ENCODE measurements at regions not wholly inside any gene's neighbourhood (a gene's known extent, or its start where the extent isn't known, plus 50 kb on each side); places are given as distances from the start of the nearest gene placed in this dataset.

DNA sequence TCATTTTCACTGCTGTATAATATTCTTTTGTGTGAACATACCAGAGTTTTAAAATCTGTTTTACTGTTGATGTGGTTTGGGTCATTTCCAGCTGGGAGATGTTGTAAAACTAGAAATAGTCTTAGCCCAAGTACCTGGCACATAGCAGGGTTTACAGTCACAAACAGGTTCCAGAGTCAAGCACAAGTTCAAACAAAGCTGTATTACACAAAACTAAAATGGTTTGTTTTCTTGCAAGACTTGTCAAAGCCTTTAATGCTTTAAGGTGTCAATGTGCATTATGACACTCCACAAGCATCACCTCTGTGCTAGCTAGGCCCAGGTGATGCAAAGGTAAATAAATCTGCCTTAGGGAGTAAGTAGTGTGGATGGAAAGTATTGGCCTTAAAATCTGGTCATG, 379.1 kb downstream of the MN1 start:
- ChIA-PET POLR2A (no interaction called here), CTCF (no interaction called here)
- Histone ChIP-seq H2AFZ (ENCODE audit: insufficient read depth, low read depth, low read length, poor library complexity, severe bottlenecking) (no peak overlapping the region), H3K4me3 (ENCODE audit: control extremely low read depth in 1 of 5, extremely low read depth in 1 of 5, insufficient read depth in 1 of 5, low read depth in 2 of 5, low read length in 4 of 5) (no peak overlapping the region), H3K9ac (ENCODE audit: low read length) (no peak overlapping the region), H3K4me2 (replicated peaks; ENCODE audit: low read depth, low read length, poor library complexity, severe bottlenecking) (no peak overlapping the region), H3K9me3 (ENCODE audit: control extremely low read depth in 1 of 3, control insufficient read depth in 2 of 3, insufficient read depth in 1 of 3, low read length in 2 of 3) (peaks cover 0 to 3% (median 2%) of the 10 kb centered on the region in 3 donors), H3K4me1 (ENCODE audit: control insufficient read depth in 2 of 2, insufficient read depth in 2 of 2, low read length in 2 of 2) (no peaks in the 10 kb centered on the region), H3K36me3 (replicated peaks in 1 of 2; ENCODE audit: control extremely low read depth in 1 of 2, control insufficient read depth in 1 of 2, extremely low read depth in 1 of 2, insufficient read depth in 2 of 2, low read length in 1 of 2) (no peaks in the 10 kb centered on the region), H4K20me1 (ENCODE audit: control insufficient read depth, insufficient read depth, low read length, poor library complexity, severe bottlenecking) (no peaks in the 10 kb centered on the region), H3K27me3 (replicated peaks in 1 of 4; ENCODE audit: control extremely low read depth in 1 of 4, control insufficient read depth in 3 of 4, insufficient read depth in 4 of 4, low read length in 3 of 4) (peaks cover 0 to 4% (median 0%) of the 10 kb centered on the region in 4 experiments), H3K79me2 (ENCODE audit: control insufficient read depth, insufficient read depth, low read length) (no peaks in the 10 kb centered on the region), H3K27ac (ENCODE audit: low read length in 2 of 2) (no peak overlapping the region)
- Mint-ChIP-seq H3K27me3 (peaks cover 18% of the 10 kb centered on the region), H3K4me1 (no peaks in the 10 kb centered on the region), H3K27ac (no peak overlapping the region), H3K9me3 (ENCODE audit: insufficient read depth) (peaks cover under 1% of the 10 kb centered on the region), H3K4me3 (no peak overlapping the region)
- ATAC-seq (ENCODE audit: low read depth), result no peak
- no peak for TF ChIP-seq EZH2 (IDR thresholded peaks at IDR 0.05; ENCODE audit: borderline replicate concordance, insufficient read depth, low read depth, low read length, poor library complexity, severe bottlenecking)
- TF ChIP-seq, protein P1, sequence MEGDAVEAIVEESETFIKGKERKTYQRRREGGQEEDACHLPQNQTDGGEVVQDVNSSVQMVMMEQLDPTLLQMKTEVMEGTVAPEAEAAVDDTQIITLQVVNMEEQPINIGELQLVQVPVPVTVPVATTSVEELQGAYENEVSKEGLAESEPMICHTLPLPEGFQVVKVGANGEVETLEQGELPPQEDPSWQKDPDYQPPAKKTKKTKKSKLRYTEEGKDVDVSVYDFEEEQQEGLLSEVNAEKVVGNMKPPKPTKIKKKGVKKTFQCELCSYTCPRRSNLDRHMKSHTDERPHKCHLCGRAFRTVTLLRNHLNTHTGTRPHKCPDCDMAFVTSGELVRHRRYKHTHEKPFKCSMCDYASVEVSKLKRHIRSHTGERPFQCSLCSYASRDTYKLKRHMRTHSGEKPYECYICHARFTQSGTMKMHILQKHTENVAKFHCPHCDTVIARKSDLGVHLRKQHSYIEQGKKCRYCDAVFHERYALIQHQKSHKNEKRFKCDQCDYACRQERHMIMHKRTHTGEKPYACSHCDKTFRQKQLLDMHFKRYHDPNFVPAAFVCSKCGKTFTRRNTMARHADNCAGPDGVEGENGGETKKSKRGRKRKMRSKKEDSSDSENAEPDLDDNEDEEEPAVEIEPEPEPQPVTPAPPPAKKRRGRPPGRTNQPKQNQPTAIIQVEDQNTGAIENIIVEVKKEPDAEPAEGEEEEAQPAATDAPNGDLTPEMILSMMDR (IDR thresholded peaks at IDR 0.05), result no peak
- intact Hi-C loops (cut with micrococcal nuclease), result no loop called here
- DNase-seq, result no peak

DNA sequence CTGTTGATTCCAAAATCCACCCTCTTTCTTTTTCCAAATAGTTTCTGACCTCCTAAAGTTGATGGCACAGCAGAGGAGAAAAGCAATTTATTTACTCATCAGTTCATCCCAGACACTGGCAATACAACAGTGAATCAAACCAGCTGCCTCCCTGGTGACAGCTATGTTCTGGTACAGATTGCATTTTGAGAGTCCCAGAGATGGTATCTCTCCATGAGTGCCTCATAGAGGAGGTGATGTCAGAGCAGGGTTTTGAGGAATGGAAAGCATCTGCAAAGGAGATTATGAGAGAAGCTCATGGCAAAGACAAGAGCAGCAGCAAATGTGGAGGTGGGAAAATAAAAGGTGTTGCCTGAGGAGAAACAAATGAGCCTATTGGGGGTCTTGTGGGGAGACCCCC, 377.2 kb downstream of the MN1 start:
- H3K9me3 ChIP-seq (ENCODE audit: control extremely low read depth in 1 of 3, control insufficient read depth in 2 of 3, insufficient read depth in 1 of 3, low read length in 2 of 3), result peaks cover 0 to 3% (median 2%) of the 10 kb centered on the region in 3 donors
- no peaks in the 10 kb centered on the region for H3K79me2 ChIP-seq (ENCODE audit: control insufficient read depth, insufficient read depth, low read length)
- intact Hi-C loops (cut with micrococcal nuclease), result no loop called here
- no peak overlapping the region for H3K27ac ChIP-seq (ENCODE audit: low read length in 2 of 2)
- no peak overlapping the region for H3K4me3 ChIP-seq (ENCODE audit: control extremely low read depth in 1 of 5, extremely low read depth in 1 of 5, insufficient read depth in 1 of 5, low read depth in 2 of 5, low read length in 4 of 5)
- H3K27me3 ChIP-seq (replicated peaks in 1 of 4; ENCODE audit: control extremely low read depth in 1 of 4, control insufficient read depth in 3 of 4, insufficient read depth in 4 of 4, low read length in 3 of 4), result peaks cover 0 to 4% (median 0%) of the 10 kb centered on the region in 4 experiments
- DNase-seq (no peak), ATAC-seq (ENCODE audit: low read depth) (no peak)
- ChIA-PET POLR2A (no interaction called here), CTCF (no interaction called here)
- no peak overlapping the region for H3K4me3 Mint-ChIP-seq
- no peak for TF ChIP-seq EZH2 (IDR thresholded peaks at IDR 0.05; ENCODE audit: borderline replicate concordance, insufficient read depth, low read depth, low read length, poor library complexity, severe bottlenecking)
- TF ChIP-seq, protein P1 (IDR thresholded peaks at IDR 0.05), result no peak
- H3K9me3 Mint-ChIP-seq (ENCODE audit: insufficient read depth), result peaks cover 5% of the 10 kb centered on the region
- no peaks in the 10 kb centered on the region for H3K4me1 Mint-ChIP-seq
- H3K27ac Mint-ChIP-seq, result no peak overlapping the region
- peaks cover 18% of the 10 kb centered on the region for H3K27me3 Mint-ChIP-seq
- H3K9ac ChIP-seq (ENCODE audit: low read length), result no peak overlapping the region
- H4K20me1 ChIP-seq (ENCODE audit: control insufficient read depth, insufficient read depth, low read length, poor library complexity, severe bottlenecking), result no peaks in the 10 kb centered on the region
- H2AFZ ChIP-seq (ENCODE audit: insufficient read depth, low read depth, low read length, poor library complexity, severe bottlenecking), result no peak overlapping the region
- H3K4me1 ChIP-seq (ENCODE audit: control insufficient read depth in 2 of 2, insufficient read depth in 2 of 2, low read length in 2 of 2), result no peaks in the 10 kb centered on the region
- no peak overlapping the region for H3K4me2 ChIP-seq (replicated peaks; ENCODE audit: low read depth, low read length, poor library complexity, severe bottlenecking)
- no peaks in the 10 kb centered on the region for H3K36me3 ChIP-seq (replicated peaks in 1 of 2; ENCODE audit: control extremely low read depth in 1 of 2, control insufficient read depth in 1 of 2, extremely low read depth in 1 of 2, insufficient read depth in 2 of 2, low read length in 1 of 2)
